GM12872 (cell line): ENCODE measurements at regions not wholly inside any gene's neighbourhood (a gene's known extent, or its start where the extent isn't known, plus 50 kb on each side); places are given as distances from the start of the nearest gene placed in this dataset.

Experiments used
- TF ChIP-seq, protein P1 (sequence below): IDR thresholded peaks from 3 replicates; pipeline ENCODE4 v1.5.1; 2011; ENCODE audit warnings: low read depth, mild to moderate bottlenecking, low read length, moderate library complexity; ENCODE audit not compliant: insufficient read depth

DNA sequence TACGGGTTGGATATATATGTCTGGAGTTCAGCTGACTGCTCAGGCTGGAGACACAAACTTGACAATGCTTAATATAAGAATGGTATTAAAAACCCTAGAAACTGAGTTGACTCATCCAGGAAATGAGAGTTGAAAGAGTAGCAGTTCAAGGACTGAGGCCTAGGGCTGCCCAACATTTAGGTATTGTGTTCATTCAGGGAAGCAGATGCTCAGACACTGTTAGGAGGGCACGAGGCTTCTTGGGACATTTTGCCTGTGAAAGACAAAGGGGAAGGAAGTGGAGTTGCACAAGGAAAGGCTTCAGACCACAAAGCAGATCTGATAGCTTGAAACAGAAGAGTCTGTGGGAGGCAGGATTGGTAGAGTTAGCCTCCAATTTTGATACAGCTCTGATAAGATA, 52.0 kb upstream of the HS3ST1 start:
- TF ChIP-seq, protein P1, sequence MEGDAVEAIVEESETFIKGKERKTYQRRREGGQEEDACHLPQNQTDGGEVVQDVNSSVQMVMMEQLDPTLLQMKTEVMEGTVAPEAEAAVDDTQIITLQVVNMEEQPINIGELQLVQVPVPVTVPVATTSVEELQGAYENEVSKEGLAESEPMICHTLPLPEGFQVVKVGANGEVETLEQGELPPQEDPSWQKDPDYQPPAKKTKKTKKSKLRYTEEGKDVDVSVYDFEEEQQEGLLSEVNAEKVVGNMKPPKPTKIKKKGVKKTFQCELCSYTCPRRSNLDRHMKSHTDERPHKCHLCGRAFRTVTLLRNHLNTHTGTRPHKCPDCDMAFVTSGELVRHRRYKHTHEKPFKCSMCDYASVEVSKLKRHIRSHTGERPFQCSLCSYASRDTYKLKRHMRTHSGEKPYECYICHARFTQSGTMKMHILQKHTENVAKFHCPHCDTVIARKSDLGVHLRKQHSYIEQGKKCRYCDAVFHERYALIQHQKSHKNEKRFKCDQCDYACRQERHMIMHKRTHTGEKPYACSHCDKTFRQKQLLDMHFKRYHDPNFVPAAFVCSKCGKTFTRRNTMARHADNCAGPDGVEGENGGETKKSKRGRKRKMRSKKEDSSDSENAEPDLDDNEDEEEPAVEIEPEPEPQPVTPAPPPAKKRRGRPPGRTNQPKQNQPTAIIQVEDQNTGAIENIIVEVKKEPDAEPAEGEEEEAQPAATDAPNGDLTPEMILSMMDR = no peak
